ENCODE measurements at regions not wholly inside any gene's neighbourhood (a gene's known extent, or its start where the extent isn't known, plus 50 kb on each side); places are given as distances from the start of the nearest gene placed in this dataset.

DNA sequence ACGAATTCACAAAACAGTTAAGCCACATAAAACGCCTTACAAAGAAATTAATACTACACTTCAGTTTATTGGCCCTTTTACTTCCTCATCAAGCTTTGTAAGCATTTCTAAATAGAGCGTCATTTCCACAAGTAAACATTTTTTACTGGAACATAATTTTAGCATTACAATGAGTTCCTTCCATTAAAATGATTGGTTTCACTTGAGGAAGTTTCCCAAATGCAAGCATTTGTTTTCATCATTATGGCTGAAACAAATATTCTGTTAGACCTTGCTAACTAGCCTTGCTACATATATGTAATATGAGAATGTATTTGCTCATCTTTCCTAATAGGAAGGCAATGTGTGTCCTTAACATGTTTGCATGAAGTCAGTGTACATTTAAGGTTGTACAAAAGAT is 579.1 kb downstream of the IRS1 start:
- TF ChIP-seq EZH2phosphoT487 (IDR thresholded peaks at IDR 0.05; ENCODE audit: insufficient read depth, low read depth): no peak
- no peak for TF ChIP-seq EZH2 (IDR thresholded peaks at IDR 0.05; ENCODE audit: insufficient read depth, poor library complexity, severe bottlenecking)

All from GM23248 (cell line).